ENCODE measurements at regions not wholly inside any gene's neighbourhood (a gene's known extent, or its start where the extent isn't known, plus 50 kb on each side); places are given as distances from the start of the nearest gene placed in this dataset.

- no peak for DNase-seq (ENCODE audit: low spot score)
Observed at GRCh38 chr2:16565481-16565880, 100.2 kb downstream of the CYRIA start.

GRCh38 chr2:16561676-16562075 lies 104.0 kb downstream of the CYRIA start:
- DNase-seq (ENCODE audit: low spot score) = no peak

GRCh38 chr2:16561251-16561650 lies 104.4 kb downstream of the CYRIA start:
- DNase-seq (ENCODE audit: low spot score) = no peak

- no peak for DNase-seq (ENCODE audit: low spot score)
Observed at GRCh38 chr2:16559278-16560067, 106.2 kb downstream of the CYRIA start.

GRCh38 chr2:16554060-16554583 lies 111.5 kb downstream of the CYRIA start:
- no peak for DNase-seq (ENCODE audit: low spot score)

GRCh38 chr2:16553226-16553625 lies 112.4 kb downstream of the CYRIA start:
- DNase-seq (ENCODE audit: low spot score) = no peak

- no peak for DNase-seq (ENCODE audit: low spot score)
Observed at GRCh38 chr2:16552202-16552601, 113.4 kb downstream of the CYRIA start.

GRCh38 chr2:16548036-16548435 lies 117.6 kb downstream of the CYRIA start:
- DNase-seq (ENCODE audit: low spot score) = no peak

GRCh38 chr2:16546128-16546754 lies 119.4 kb downstream of the CYRIA start:
- no peak for DNase-seq (ENCODE audit: low spot score)

GRCh38 chr2:16538707-16539106 lies 126.9 kb downstream of the CYRIA start:
- DNase-seq (ENCODE audit: low spot score) = no peak

- DNase-seq (ENCODE audit: low spot score) = no peak
Observed at GRCh38 chr2:16537347-16537746, 128.3 kb downstream of the CYRIA start.

- no peak for DNase-seq (ENCODE audit: low spot score)
Observed at GRCh38 chr2:16526193-16526592, 139.4 kb downstream of the CYRIA start.

- DNase-seq (ENCODE audit: low spot score) = no peak
Observed at GRCh38 chr2:16525265-16525887, 140.3 kb downstream of the CYRIA start.

GRCh38 chr2:16523711-16524110 lies 141.9 kb downstream of the CYRIA start:
- DNase-seq (ENCODE audit: low spot score) = no peak

- no peak for DNase-seq (ENCODE audit: low spot score)
Observed at GRCh38 chr2:16522031-16522831, 143.4 kb downstream of the CYRIA start.

GRCh38 chr2:16520891-16521290 lies 144.7 kb downstream of the CYRIA start:
- DNase-seq (ENCODE audit: low spot score) = no peak

- DNase-seq (ENCODE audit: low spot score) = no peak
Observed at GRCh38 chr2:16515696-16516095, 149.9 kb downstream of the CYRIA start.

GRCh38 chr2:16513626-16514025 lies 152.0 kb downstream of the CYRIA start:
- DNase-seq (ENCODE audit: low spot score) = no peak

GRCh38 chr2:16511041-16511440 lies 154.6 kb downstream of the CYRIA start:
- no peak for DNase-seq (ENCODE audit: low spot score)

GRCh38 chr2:16509042-16509441 lies 156.6 kb downstream of the CYRIA start:
- no peak for DNase-seq (ENCODE audit: low spot score)

- no peak for DNase-seq (ENCODE audit: low spot score)
Observed at GRCh38 chr2:16508490-16508851, 157.2 kb downstream of the CYRIA start.
